ENCODE measurements at regions not wholly inside any gene's neighbourhood (a gene's known extent, or its start where the extent isn't known, plus 50 kb on each side); places are given as distances from the start of the nearest gene placed in this dataset.
A peak's percentile ranks its signal among the peaks of the same experiment; 100 is the strongest.

GRCh38 chr1:239250353-239251035 is 135.9 kb upstream of the CHRM3 start:
- peak; percentile 26 for ATAC-seq (replicated peaks)
- no peak overlapping the region for H3K27ac Mint-ChIP-seq
- no peaks in the 10 kb centered on the region for H3K27me3 Mint-ChIP-seq
- no peaks in the 10 kb centered on the region for H3K36me3 Mint-ChIP-seq (ENCODE audit: low read depth)
- no peaks in the 10 kb centered on the region for H3K4me1 Mint-ChIP-seq
- H3K9me3 Mint-ChIP-seq, result peaks cover 4% of the 10 kb centered on the region
- H3K4me3 Mint-ChIP-seq, result no peak overlapping the region

DNA sequence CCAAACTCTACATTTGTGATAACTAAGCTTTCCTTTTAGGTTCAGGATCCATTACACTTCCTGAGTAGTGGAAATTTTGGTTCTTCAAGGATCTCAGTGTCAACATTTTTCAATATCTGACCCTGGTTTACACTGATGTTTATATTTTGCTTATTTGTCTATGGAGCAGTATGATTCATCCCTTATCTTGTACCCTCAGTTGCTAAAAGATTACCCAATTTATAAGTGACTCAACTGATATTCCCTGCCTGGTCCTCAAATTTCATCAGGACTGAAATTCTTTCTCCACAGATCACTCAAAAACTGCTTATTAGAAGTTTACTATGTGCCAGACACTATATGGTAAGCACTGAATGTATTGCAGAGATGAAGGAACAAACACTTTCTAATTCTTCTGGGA is 139.1 kb upstream of the CHRM3 start:
- H3K4me1 Mint-ChIP-seq, result no peaks in the 10 kb centered on the region
- no peaks in the 10 kb centered on the region for H3K27me3 Mint-ChIP-seq
- no peak overlapping the region for H3K4me3 Mint-ChIP-seq
- H3K36me3 Mint-ChIP-seq (ENCODE audit: low read depth), result no peaks in the 10 kb centered on the region
- H3K27ac Mint-ChIP-seq, result no peak overlapping the region
- no peak for ATAC-seq (replicated peaks)
- peaks cover 4% of the 10 kb centered on the region for H3K9me3 Mint-ChIP-seq

DNA sequence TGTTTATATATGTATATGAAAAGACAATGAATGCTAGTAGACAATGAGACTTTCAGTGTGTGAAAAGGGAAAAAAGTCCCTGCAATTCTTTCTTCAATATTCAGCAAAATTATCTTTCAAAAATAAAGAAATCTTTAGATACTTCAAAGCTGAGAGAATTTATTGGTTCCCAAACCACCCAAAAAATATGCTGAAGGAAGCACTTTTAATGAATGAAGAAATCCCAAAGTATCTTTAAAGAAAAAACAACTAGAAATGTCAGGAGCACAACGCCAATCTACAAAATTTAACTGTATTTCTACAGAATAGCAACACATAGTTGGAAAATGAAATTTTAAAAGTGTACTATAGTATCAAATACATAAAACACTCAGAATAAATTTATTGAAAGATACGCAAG is 142.3 kb upstream of the CHRM3 start:
- H3K27ac Mint-ChIP-seq, result no peak overlapping the region
- H3K36me3 Mint-ChIP-seq (ENCODE audit: low read depth), result no peaks in the 10 kb centered on the region
- no peaks in the 10 kb centered on the region for H3K9me3 Mint-ChIP-seq
- no peaks in the 10 kb centered on the region for H3K27me3 Mint-ChIP-seq
- H3K4me3 Mint-ChIP-seq, result no peak overlapping the region
- ATAC-seq (replicated peaks), result no peak
- no peaks in the 10 kb centered on the region for H3K4me1 Mint-ChIP-seq

DNA sequence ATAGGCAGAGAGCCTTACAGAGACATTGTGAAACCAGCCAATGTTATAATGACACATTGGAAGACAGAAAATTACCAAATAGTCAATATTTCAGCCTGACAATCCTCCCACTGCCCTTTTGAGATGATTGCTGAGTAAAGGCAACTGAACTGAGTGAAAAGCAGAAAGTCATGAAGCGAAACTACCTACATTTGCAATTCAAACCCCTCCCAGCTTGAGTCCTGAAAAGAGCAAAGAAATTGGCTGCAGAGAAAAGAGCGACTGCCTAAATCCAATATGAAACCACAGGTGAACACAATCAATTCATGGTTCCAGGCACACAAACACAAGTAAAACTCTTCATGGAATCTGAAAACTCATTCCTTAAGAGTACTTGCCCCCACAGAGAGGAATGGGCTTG is 143.4 kb upstream of the CHRM3 start:
- Mint-ChIP-seq H3K27me3 (no peaks in the 10 kb centered on the region), H3K9me3 (no peaks in the 10 kb centered on the region), H3K27ac (no peak overlapping the region), H3K4me3 (no peak overlapping the region), H3K4me1 (no peaks in the 10 kb centered on the region), H3K36me3 (ENCODE audit: low read depth) (no peaks in the 10 kb centered on the region)
- ATAC-seq (replicated peaks), result no peak

GRCh38 chr1:239242404-239242803 is 144.0 kb upstream of the CHRM3 start:
- Mint-ChIP-seq H3K27ac (no peak overlapping the region), H3K9me3 (no peaks in the 10 kb centered on the region), H3K27me3 (no peaks in the 10 kb centered on the region), H3K4me1 (no peaks in the 10 kb centered on the region), H3K4me3 (no peak overlapping the region), H3K36me3 (ENCODE audit: low read depth) (no peaks in the 10 kb centered on the region)
- no peak for ATAC-seq (replicated peaks)

- Mint-ChIP-seq H3K27me3 (no peaks in the 10 kb centered on the region), H3K36me3 (ENCODE audit: low read depth) (no peaks in the 10 kb centered on the region), H3K4me1 (no peaks in the 10 kb centered on the region), H3K4me3 (no peak overlapping the region), H3K9me3 (no peaks in the 10 kb centered on the region), H3K27ac (no peak overlapping the region)
- ATAC-seq (replicated peaks), result no peak
Measured at GRCh38 chr1:239240736-239241135, 145.6 kb upstream of the CHRM3 start.

DNA sequence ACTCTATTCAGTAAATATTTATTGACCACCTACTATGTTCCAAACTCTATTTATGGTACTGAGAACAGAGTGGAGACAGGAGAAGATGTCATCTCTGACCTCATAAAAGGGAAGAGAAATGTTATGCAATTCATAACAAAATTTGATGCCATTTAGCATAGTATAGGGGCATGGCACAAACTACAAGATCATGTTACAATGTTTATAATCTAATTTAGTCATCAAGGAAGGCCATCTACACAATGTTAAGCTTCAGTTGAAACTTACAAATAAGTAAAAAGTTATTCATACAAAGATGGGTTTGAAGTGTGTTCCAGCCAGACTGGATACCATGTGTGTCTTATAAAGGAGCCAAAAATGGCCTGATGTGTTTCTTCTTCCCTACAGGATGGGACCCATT is 146.8 kb upstream of the CHRM3 start:
- Mint-ChIP-seq H3K9me3 (no peaks in the 10 kb centered on the region), H3K27me3 (no peaks in the 10 kb centered on the region)

GRCh38 chr1:239237912-239238311 is 148.5 kb upstream of the CHRM3 start:
- ATAC-seq (replicated peaks), result no peak
- Mint-ChIP-seq H3K27me3 (no peaks in the 10 kb centered on the region), H3K27ac (no peak overlapping the region), H3K4me1 (no peaks in the 10 kb centered on the region), H3K4me3 (no peak overlapping the region), H3K9me3 (no peaks in the 10 kb centered on the region), H3K36me3 (ENCODE audit: low read depth) (no peaks in the 10 kb centered on the region)

More for the DNA sequence above, 146.8 kb upstream of the CHRM3 start:
- Mint-ChIP-seq H3K4me1 (no peaks in the 10 kb centered on the region), H3K27ac (no peak overlapping the region), H3K4me3 (no peak overlapping the region), H3K36me3 (ENCODE audit: low read depth) (no peaks in the 10 kb centered on the region)
- no peak for ATAC-seq (replicated peaks)

DNA sequence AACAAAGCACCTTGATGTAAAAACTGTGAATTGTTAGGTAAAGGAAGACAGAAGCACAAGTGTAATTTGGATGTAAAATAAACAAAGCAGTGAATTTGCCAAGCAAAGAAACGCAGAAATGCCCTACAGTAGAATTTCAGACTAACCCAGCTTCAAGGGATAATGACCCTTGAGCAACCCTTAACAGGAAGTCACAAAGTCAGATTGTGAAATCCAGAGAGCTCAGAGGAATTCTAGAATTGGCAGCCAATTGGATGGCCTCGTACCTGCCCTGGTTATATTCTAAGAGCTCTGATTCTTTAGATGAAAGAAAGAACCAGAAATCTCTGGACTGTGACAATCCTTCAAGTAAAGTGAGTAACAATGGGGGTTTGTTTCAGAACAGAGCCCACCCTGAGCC is 152.7 kb upstream of the CHRM3 start:
- no peak for ATAC-seq (replicated peaks)
- H3K9me3 Mint-ChIP-seq, result peaks cover 3% of the 10 kb centered on the region
- no peaks in the 10 kb centered on the region for H3K36me3 Mint-ChIP-seq (ENCODE audit: low read depth)
- H3K27me3 Mint-ChIP-seq, result no peaks in the 10 kb centered on the region
- H3K4me3 Mint-ChIP-seq, result no peak overlapping the region
- H3K4me1 Mint-ChIP-seq, result no peaks in the 10 kb centered on the region
- no peak overlapping the region for H3K27ac Mint-ChIP-seq

DNA sequence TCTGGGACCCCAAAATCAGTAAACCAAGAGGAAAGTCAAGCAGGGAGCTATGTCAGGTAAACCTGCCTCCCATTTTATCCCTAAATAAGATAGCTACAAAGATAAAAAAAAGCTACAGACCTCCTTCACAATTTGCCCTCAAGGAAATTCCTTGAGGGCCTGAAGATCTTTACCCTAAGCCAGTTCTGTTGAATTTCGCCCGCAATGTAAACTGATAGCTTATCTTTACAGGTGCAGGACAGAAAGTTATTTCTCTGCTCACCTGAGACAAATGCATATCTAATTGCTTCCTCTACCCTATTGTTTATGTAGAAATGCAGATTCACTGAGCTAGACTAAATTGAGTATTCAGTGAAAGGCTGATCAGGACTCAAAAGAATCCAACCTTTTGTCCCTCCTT is 153.4 kb upstream of the CHRM3 start:
- no peaks in the 10 kb centered on the region for H3K27me3 Mint-ChIP-seq
- no peak overlapping the region for H3K4me3 Mint-ChIP-seq
- H3K27ac Mint-ChIP-seq, result no peak overlapping the region
- H3K9me3 Mint-ChIP-seq, result peaks cover 3% of the 10 kb centered on the region
- H3K36me3 Mint-ChIP-seq (ENCODE audit: low read depth), result no peaks in the 10 kb centered on the region
- H3K4me1 Mint-ChIP-seq, result no peaks in the 10 kb centered on the region
- ATAC-seq (replicated peaks), result no peak

- Mint-ChIP-seq H3K27me3 (no peaks in the 10 kb centered on the region), H3K4me1 (no peaks in the 10 kb centered on the region), H3K27ac (no peak overlapping the region), H3K9me3 (peaks cover 24% of the 10 kb centered on the region), H3K36me3 (ENCODE audit: low read depth) (no peaks in the 10 kb centered on the region), H3K4me3 (no peak overlapping the region)
- no peak for ATAC-seq (replicated peaks)
Measured at GRCh38 chr1:239228451-239228850, 157.9 kb upstream of the CHRM3 start.

DNA sequence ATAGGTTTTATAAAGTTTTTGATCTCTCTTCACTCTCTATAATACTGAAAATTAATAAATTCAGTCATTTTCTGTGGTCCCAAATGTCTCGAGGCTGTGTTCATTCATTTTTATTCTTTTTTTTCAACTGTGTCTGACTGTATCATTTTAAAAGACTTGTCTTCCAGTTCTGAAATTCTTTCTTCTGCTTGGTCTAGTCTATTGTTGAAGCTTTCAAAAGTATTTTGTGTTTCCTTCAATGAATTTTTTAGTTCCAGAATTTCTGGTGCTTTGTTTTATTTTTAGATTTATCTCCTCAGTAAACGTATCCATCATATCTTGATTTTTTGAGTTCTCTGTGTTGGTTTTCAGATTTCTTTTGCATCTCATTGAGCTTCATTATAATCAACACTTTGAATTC is 161.0 kb upstream of the CHRM3 start:
- no peaks in the 10 kb centered on the region for H3K27me3 Mint-ChIP-seq
- peaks cover 28% of the 10 kb centered on the region for H3K9me3 Mint-ChIP-seq
- H3K4me1 Mint-ChIP-seq, result no peaks in the 10 kb centered on the region
- ATAC-seq (replicated peaks), result no peak
- no peak overlapping the region for H3K27ac Mint-ChIP-seq
- H3K36me3 Mint-ChIP-seq (ENCODE audit: low read depth), result no peaks in the 10 kb centered on the region
- H3K4me3 Mint-ChIP-seq, result no peak overlapping the region

DNA sequence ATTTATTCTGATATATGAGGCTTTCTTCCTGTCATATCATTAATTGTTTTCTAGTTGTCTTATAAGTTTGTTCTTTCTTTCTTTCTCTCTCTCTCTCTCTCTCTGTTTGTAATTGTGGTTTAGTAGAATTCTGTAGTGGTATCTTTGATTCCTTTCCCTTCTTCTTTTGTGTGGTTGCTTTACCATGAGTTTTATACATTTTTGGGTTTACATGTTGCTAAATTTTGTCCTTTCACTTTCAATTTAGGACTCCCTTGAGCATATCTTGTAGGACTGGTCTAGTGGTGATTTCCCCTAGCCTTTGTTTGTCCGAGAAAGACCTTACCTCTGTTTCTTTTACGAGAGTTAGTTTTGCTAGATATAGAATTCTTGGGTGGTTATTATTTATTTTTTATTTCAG is 162.3 kb upstream of the CHRM3 start:
- Mint-ChIP-seq H3K4me1 (no peaks in the 10 kb centered on the region), H3K27ac (no peak overlapping the region)

GRCh38 chr1:239222999-239223398 is 163.4 kb upstream of the CHRM3 start:
- Mint-ChIP-seq H3K9me3 (peaks cover 30% of the 10 kb centered on the region), H3K36me3 (ENCODE audit: low read depth) (no peaks in the 10 kb centered on the region), H3K27ac (no peak overlapping the region), H3K4me1 (no peaks in the 10 kb centered on the region), H3K4me3 (no peak overlapping the region), H3K27me3 (no peaks in the 10 kb centered on the region)
- no peak for ATAC-seq (replicated peaks)

More for the DNA sequence above, 162.3 kb upstream of the CHRM3 start:
- Mint-ChIP-seq H3K4me3 (no peak overlapping the region), H3K9me3 (peaks cover 30% of the 10 kb centered on the region), H3K36me3 (ENCODE audit: low read depth) (no peaks in the 10 kb centered on the region), H3K27me3 (no peaks in the 10 kb centered on the region)
- ATAC-seq (replicated peaks), result no peak

DNA sequence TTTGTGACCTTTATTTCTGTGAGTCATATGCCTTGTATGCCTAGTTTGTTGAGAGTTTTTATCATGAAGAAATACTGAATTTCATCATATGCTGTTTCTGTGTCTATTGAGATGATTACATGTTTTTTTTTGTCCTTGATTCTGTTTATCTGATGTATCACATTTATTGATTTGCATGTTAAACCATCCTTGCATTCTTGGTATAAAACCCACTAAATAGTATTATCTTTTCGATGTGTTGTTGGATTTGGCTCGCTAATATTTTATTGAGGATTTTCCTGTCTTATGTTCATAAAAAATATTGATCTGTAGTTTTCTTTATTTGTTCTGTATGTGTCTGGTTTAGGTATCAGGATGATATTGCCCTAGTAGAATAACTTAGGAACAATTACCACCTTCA is 164.7 kb upstream of the CHRM3 start:
- Mint-ChIP-seq H3K9me3 (peaks cover 30% of the 10 kb centered on the region), H3K36me3 (ENCODE audit: low read depth) (no peaks in the 10 kb centered on the region), H3K4me1 (no peaks in the 10 kb centered on the region), H3K27ac (no peak overlapping the region), H3K27me3 (no peaks in the 10 kb centered on the region), H3K4me3 (no peak overlapping the region)
- ATAC-seq (replicated peaks), result no peak

DNA sequence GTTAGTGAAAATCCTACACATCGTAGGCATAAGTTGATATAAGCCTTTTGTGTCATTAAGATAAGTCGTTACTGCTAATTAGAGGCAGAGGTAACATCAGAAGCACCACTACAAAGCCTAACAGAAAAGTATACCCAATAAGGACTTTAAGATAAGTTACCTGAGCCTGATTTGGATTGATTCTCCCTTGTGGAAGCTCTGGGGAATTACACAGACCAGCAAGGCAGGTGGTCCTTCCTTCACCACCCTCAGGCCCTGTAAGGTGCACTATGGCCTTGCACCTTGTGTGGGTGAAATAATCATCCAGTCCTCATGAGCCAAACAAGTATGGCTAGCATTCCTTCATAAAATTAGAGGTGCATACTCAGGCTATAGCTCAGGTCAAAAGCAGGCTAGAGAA is 166.7 kb upstream of the CHRM3 start:
- Mint-ChIP-seq H3K36me3 (ENCODE audit: low read depth) (no peaks in the 10 kb centered on the region), H3K4me1 (no peaks in the 10 kb centered on the region), H3K27me3 (no peaks in the 10 kb centered on the region), H3K9me3 (peaks cover 20% of the 10 kb centered on the region), H3K4me3 (no peak overlapping the region), H3K27ac (no peak overlapping the region)
- ATAC-seq (replicated peaks), result no peak
